CD4-positive, alpha-beta T cell treated with Interleukin-21 for 1 hour (primary cell): ENCODE measurements at regions not wholly inside any gene's neighbourhood (a gene's known extent, or its start where the extent isn't known, plus 50 kb on each side); places are given as distances from the start of the nearest gene placed in this dataset.

Source experiments
- DNase-seq: peaks from one replicate; pipeline ENCODE4 v3.0.0-alpha.2; 2020

- DNase-seq = no peak
Measured at GRCh38 chr3:188940573-188940932, 231.2 kb upstream of the TPRG1 start.

GRCh38 chr3:188941103-188941502 lies 230.7 kb upstream of the TPRG1 start:
- DNase-seq = no peak

DNA sequence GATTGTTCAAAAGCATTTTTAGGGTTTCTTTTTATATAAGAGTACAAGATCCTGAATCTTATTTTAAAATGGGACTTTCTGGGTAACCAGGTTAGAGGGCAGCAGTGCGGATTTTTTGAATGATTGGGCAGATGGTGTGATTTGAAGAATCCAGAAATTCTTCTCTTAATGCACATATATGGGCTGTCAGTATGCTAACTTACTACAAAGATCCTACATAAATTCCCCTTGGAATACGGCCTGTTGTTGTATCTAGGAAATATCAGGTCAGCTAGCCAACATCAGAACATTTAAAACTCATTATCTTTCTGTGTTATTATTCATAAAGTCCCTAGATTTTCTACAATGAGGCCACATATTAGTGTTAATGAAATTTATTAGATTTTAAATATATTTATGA lies 229.6 kb upstream of the TPRG1 start:
- no peak for DNase-seq

- DNase-seq = no peak
Measured at GRCh38 chr3:188943591-188943990, 228.2 kb upstream of the TPRG1 start.

GRCh38 chr3:188944108-188944507 lies 227.7 kb upstream of the TPRG1 start:
- DNase-seq = no peak

DNA sequence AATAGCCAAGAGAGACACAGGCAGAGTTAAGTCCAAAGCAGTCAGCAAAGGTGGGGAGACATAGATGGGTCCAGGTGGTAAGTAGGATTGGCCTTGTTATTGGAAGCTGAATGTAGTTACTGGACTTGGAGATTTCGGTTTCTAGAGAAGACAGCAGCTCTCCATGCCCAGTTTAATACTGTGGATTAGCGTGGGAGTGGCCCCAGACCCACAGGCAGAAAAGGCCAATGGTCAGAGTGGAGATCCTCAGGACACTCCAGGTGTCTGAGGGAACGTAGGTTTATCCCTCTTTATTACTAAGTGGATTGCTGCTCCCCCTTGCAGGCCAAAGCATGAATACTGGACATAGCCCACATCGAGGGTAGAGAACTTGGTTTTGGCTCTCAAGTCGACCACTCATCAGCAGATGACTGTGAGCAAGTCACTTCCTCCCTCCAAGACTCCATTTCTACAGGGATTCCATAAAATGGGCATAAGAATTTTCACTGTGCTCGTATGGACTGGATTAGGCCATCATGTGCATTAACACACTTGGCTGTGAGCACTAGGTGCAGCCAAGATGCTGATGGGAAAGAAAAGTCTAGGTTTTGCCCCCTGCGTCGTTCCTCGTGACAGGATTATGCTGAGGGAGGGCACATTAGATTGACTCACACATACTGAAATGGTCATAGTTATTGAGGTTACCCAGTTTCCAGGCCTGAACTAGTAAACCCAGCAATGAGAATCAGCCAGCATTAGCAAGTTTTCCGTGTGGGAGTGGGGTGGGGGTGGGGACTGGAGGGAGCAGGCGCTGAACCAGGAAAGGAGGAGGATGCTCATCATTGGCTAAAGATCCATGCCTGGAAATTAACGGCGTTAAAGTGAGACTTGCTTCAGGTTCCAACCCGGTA lies 225.2 kb upstream of the TPRG1 start:
- no peak for DNase-seq

DNA sequence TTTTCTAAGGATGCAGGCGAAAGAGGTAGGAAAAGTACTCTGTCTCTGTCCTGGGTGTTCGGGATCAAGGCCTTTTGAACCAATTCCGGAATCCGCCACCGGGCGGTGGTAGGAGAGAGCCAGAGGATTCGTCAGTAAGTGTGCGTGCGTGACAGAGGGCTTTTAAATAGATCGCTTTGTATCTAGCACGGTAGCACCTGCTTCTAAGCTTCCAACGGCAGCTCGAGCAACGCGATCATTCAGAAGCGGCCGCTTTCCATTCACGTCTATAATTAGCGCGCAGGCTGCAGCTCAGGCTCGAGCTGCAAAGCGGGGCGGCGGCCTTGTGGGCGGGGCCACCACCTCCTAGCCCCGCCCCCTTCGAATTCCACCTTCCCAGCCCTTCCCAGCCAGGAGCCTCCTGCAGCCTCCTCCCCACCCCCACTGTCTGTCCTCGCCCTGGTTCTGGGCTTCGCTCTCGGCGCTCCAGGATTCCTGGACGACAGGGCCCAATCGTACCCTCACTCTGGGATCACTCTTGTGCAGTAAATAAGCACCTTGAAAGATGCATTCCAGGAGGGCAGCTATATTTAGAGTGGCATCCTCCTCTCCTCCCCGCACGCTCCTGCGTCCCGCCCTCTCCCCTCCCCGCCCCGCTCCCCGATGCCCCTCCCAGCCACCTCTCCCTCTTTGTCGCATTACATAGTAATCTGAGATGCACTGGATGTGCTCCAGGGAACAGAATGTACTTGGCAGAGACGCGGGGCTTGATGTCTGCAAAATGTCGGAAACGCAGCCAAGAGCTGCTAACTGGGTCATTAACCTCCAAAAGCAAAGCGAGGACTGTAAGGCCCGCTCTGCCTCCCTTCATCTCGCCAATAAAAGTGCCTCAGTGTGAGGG lies 224.1 kb upstream of the TPRG1 start:
- no peak for DNase-seq

GRCh38 chr3:188948281-188948996 lies 223.3 kb upstream of the TPRG1 start:
- DNase-seq = no peak

- no peak for DNase-seq
Measured at GRCh38 chr3:188948997-188949389, 222.8 kb upstream of the TPRG1 start.

DNA sequence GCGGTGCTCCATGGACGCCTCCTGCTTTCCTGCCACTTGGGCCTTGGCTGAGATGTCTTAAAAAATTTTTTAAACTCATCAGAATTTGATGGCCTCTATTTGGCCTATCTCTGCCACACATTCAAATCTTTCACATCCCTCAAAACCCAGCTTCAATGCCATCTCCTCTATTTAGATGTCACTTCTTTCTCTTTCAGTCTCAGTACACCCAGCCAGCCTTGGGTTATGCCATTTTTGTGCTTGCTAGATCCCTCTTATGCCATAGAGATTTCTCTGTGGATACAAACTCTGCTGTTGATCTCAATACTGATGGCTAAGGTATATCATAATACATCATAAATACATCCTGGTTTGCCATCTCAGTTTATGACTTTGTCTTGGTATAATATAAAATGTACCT lies 222.3 kb upstream of the TPRG1 start:
- no peak for DNase-seq

GRCh38 chr3:188949996-188950395 lies 221.8 kb upstream of the TPRG1 start:
- no peak for DNase-seq

DNA sequence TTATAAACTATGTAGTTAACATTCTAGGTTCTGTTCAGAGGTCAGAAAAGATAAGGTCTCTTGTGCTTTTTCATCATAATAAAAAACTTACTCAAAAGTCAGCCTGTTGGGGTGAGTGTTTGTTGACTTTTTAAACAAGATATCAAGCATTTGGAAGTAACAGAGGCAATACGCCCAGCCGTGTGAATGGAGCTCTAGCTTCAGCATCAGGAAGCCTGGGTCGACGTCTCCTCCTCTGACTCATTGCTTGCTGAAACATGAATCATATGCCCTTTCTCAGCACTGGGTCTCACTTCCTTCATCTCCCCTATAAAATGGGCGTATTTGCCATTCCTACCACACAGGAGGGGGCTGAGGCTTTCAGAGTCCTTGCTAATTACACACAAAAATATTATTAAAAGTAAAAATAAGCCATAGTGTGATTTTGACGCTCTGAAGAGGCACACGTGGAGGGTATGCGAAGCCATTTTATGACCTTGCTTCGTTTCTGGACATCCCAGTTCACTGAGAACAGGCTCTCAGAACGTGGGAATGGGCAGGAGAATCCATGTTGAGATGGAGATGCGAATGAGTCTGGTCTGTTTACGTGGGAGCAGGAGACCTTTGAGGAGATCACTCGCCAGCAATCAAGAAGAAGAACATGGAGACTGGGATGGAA lies 220.8 kb upstream of the TPRG1 start:
- no peak for DNase-seq

GRCh38 chr3:188951734-188952133 lies 220.0 kb upstream of the TPRG1 start:
- DNase-seq = no peak

DNA sequence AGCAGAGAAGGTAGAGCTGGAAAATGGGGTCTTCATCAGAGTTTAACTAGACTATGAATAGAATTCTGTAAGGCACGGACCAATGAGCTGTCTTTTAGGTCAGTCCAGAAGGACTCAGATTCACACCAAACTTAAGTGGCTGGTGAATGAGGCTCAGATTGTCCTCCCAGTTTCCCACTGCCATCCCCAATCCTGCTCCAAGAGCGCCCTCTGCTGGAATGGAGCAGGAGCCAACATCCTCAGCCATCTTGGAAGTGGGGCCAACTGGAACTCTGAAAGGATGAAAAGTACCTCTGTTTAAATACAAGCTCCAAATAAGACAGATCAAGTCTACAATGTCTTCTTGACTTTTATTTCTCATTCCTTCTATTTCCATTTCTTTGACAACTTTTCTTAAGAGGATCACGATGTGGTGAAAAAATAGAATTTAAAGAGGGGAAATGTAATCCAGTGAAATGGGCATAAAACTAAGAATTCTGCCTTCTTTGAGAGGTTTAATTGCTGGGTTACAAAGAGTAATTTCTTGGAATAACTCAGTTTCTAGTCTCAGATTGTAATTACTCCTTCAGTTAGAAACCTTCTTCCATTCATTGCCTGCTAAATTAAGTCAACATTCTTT lies 217.1 kb upstream of the TPRG1 start:
- DNase-seq = peak; percentile 81

DNA sequence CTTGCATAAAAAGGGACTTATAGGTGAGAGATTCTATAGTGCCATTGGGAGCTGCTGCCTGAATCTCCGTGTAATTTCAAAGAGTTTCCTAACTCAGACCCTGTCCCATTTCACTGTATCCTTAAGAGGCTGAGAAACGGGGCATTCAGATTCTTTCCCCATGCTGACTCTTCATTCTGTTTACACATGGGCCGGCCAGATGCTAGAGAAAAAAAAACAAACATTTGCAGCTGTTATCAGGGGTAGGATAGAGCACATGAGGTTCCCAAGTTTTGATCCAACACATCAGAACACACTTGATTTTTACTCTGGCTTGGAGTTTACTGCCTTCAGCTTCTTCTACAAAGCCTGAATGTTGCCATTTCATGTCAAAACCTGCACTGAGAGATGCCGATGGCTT lies 215.9 kb upstream of the TPRG1 start:
- no peak for DNase-seq

- DNase-seq = peak; percentile 52
Measured at GRCh38 chr3:188956839-188957489, 214.8 kb upstream of the TPRG1 start.

GRCh38 chr3:188959013-188959412 lies 212.8 kb upstream of the TPRG1 start:
- DNase-seq = no peak

- no peak for DNase-seq
Measured at GRCh38 chr3:188962253-188963247, 209.2 kb upstream of the TPRG1 start.

DNA sequence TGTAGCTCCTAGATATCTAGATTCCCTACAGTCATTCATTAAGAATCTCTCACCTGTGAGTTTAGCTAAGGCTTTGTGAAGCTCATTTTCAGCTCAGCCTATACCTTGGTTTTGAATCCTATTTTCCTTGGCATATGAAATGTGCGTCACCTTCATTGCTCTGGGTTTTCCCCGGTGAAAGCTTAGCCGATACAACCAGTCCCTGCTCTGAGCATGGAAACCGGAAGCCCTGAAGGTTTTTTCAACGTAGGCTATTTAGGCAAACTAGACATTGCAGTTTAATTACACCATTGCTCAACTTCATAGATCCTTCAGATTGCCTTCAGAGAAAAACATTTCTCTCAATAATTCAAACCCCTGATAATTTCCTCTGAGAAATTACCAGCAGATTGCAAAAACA lies 206.8 kb upstream of the TPRG1 start:
- DNase-seq = no peak

DNA sequence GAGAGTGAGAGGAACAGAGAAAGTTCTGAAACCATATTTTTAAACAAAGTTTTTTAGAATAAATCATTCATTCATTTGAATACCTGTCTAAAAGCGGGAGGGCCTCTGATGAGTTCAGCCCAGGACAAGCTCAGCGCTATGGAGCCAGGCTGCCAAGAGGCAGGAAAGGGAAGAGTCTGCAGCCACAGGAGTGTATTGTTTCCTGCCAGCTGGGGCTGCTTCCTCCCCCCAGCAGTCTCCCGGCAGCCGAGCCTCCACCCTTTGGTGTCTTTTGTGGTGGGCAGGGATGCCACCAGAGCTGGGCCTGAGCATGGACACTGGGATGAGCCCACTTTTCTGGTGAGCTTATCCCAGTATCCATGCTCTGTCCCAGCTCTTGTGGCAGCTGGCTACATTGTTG lies 199.5 kb upstream of the TPRG1 start:
- no peak for DNase-seq
